NCI-H128 (cell line): ENCODE measurements at regions not wholly inside any gene's neighbourhood (a gene's known extent, or its start where the extent isn't known, plus 50 kb on each side); places are given as distances from the start of the nearest gene placed in this dataset.
"Not testable (repeated sequence)": the region's sequence is repeated elsewhere in the genome, so short reads cannot be mapped to it uniquely, and the experiment has no call there.

ENCODE experiments used
- DNase-seq: peaks from one replicate; lab custom pipeline; 2025; ENCODE audit not compliant: unreplicated experiment; lab: John Stamatoyannopoulos, UW

DNA sequence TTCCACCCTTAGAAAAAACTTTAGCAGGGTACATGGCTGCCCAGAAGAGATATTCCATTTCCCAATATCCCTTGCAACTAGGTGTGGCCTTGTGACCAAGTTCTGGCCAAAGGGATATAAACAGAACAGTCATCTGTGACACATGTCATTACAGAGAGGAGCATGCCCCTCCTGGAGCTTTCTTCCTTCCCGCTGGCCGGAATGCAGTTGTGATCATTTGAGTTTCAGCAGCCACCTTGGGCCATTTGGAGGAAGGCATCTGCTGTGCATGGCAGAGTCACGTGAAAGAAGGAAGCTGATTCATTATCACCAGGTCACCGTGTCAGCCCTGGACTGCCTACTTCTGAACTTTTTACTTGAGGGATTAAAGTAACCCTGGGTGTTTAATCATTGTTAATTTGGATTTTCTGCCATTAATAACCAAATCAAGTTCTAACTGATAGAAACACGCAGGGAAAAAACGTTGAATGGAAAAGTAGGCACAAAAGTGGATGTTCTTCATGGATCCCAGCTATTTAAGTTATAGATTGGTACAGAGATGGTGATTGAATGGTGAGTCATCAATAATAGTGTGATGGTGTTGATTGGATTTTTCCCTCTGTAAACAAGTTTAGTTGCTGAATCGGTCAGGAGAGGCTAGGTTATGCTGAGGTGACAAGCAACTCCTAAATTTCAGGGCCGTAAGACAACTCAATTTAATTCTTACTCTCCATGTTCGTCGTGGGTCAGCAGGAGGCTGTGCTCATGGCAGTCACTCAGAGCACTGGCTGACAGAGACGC is 80.7 kb upstream of the CCDC167 start:
- DNase-seq, result no peak

DNA sequence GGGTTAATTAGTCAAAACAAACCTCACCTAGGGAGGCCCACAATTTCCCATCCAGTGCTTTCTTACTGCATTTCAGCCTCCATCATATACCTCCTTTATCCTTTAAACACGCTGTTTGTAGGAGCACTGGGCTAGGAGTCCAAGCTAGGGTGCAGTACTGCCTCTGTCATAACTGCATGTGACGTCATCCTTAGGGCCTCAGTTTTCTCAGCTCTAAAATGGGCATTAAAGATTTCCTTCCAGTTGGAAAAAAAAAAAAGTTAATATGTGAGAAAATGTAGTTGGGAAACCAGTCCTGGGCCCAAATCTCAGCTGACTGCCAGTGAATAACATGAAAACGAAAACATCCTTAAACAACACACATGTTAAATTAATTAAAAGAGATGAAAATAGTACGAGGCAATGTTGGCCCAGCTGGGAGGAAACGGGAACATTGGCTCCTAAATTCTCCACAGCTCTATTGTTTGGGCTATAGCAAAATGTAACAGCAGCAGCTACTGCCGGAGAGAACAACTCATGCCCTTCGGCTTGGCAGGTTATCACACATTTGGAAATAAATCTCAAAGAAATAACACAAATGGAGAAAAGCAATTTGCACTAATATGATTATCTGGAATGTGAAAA is 79.9 kb upstream of the CCDC167 start:
- no peak for DNase-seq

DNA sequence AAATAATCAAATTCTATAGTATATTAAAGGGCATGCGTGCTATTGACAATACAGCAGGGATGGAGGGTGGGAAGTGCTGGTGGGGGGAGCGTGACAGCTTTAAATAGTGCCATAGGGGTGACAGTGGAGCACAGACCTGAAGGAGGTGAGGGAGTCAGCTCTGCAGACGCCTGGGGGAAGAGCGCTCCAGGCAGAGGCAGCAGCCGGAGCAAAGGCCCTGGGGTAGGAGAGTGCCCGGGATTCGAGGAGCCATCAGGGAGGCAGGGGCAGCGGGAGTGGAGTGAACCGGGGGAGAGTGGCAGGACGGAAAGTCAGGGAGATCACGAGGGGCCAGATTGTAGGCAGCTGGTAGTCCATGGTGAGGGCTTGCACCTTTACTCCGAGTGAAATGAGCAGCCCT is 78.4 kb upstream of the CCDC167 start:
- DNase-seq, result no peak

- no peak for DNase-seq
Measured at GRCh38 chr6:37576336-37576737, 76.6 kb upstream of the CCDC167 start.

GRCh38 chr6:37575221-37575620 is 75.5 kb upstream of the CCDC167 start:
- DNase-seq, result no peak

DNA sequence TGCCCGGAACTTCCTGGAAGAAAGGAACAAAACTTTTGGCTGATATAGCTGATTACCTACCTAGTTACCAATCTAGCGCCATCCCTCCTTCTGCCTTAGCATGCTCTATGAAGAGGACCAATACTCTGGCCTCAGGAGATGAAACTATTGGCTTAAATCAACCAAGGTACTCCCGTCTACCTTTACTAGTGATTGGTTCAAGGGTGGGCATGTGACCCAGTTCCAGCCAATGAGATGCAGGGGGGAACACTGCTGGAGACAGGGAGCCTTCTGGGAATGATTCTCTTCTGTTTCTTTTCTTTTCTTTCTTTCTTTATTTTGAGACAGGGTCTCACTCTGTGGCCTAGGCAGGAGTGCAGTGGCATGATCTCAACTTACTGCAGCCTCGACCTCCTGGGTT is 72.6 kb upstream of the CCDC167 start:
- DNase-seq, result no peak

- no peak for DNase-seq
Measured at GRCh38 chr6:37570482-37571133, 70.9 kb upstream of the CCDC167 start.

GRCh38 chr6:37569743-37570481 is 70.2 kb upstream of the CCDC167 start:
- DNase-seq, result no peak

- no peak for DNase-seq
Measured at GRCh38 chr6:37569317-37569716, 69.6 kb upstream of the CCDC167 start.

DNA sequence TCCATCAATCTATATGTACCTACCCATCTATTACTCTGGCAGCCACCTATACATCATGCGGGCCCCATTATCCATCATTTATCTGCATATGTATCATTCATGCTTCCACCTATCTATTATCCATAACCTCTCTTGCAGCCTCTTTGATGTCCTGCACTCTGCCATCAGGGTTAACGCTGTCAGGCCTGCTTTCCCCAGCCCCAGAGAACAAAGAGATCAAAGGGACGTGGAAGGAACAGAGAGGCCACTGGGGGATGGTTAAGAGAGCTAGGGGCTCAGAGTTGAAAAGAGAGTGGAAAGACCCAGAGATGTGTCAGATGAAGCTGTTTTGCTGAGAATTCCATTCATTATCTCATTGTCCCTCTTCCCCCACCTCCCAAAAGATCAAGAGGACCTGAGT is 67.3 kb upstream of the CCDC167 start:
- no peak for DNase-seq

- DNase-seq, result peak; percentile 50
Measured at GRCh38 chr6:37566111-37566949, 66.6 kb upstream of the CCDC167 start.

DNA sequence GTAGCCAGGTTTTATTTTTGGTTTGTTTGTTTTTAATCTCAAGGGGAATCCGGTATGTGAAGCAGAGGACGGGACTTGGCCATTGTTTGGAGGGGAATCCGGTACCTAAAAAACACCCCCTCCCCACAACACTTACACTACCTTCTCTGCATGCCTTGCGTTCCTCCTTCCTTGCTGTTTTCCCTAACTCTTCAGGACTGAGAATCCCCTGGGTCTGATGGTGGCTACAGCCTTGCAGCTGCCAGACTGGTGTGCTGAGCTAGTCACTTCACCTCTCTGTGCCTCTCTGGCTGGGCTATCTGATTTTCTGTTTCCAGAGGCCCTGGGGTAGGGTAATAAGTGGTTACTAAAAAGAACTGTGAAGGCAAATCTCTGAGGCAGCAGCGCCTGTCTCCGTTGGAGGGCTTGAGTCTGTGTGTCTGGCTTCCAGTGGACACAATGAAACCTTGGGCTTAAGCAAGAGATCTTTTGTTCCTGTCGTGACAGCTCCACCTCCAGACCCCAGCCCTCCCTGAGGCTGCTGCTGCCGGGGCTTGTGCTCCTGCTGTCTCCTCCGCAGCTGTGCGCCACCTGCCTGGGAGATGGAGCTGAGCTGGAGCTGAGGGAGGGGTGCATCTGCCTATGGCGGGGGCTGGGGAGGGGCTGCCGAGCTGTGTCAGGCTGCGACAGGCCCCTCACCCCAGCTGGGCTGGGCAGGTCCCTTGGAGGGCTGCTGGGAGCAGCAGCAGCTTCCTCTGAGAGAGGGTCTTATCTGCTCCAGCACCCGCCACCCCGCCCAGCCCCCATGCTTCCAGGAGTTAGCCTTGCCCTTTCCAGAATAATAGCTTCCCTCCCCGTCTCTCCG is 65.8 kb upstream of the CCDC167 start:
- DNase-seq, result peak; percentile 51

- not testable (repeated sequence) for DNase-seq
Measured at GRCh38 chr6:37562926-37563288, 63.2 kb upstream of the CCDC167 start.

- DNase-seq, result no peak
Measured at GRCh38 chr6:37561361-37561760, 61.7 kb upstream of the CCDC167 start.

DNA sequence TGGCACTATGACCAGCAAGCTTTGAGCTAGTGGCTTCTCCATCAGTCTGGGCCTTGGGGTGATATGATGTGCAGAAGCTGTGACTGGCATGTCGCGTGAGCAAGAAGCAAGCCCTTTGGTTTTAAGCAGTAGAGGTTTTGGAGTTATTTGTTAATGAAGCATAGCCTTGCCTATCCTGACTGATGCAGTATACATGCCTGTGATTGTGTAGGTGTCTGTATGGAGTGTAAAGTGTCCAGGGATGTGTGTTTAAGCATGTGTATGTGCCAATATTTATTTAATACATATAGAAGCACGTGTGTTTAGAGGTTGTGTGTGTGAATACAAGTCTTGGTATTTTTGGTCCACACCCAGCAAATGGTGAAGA is 61.0 kb upstream of the CCDC167 start:
- no peak for DNase-seq

GRCh38 chr6:37559501-37559900 is 59.8 kb upstream of the CCDC167 start:
- DNase-seq, result no peak

GRCh38 chr6:37559050-37559449 is 59.4 kb upstream of the CCDC167 start:
- DNase-seq, result no peak

DNA sequence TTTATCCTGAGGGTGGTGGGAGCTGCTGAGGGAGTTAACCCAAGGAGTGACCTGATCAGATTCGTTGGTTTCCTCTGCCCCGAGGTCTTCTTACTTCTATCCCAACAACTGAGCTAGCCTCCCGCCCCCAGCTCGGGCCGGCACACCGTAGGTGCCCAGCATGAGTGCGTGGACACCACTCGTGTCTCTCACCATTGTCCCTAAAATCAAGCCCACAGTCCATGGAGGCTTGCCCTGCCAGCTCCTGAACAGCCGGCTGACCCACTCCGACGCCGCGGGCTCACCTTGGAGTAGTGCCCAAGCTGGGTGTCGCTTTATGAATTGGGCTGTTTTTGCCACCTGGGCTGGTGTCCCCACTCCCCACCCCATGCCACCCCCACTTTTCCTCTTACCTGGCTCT is 59.0 kb upstream of the CCDC167 start:
- DNase-seq, result no peak

GRCh38 chr6:37558168-37558567 is 58.5 kb upstream of the CCDC167 start:
- no peak for DNase-seq

GRCh38 chr6:37557645-37558114 is 58.0 kb upstream of the CCDC167 start:
- no peak for DNase-seq
